Lower lobe of right lung (tissue), 2 donors: ENCODE measurements at regions not wholly inside any gene's neighbourhood (a gene's known extent, or its start where the extent isn't known, plus 50 kb on each side); places are given as distances from the start of the nearest gene placed in this dataset.
A peak's percentile ranks its signal among the peaks of the same experiment; 100 is the strongest.

Experiments used
- ATAC-seq, 2 donors: fragments of 200-7000 bp; cut with Tn5 transposase; one replicate each; pipeline ENCODE4 v1.9.1; 2020 to 2022; ENCODE audit warnings: mild to moderate bottlenecking in 2 of 2, moderate library complexity in 2 of 2
- DNase-seq: peaks from one replicate; pipeline ENCODE4 v3.0.0-alpha.2; 2020
- H3K27ac ChIP-seq: fragments of 200-600 bp; one replicate; pipeline ENCODE4 v1.8.0; 2022
- H3K27me3 ChIP-seq: fragments of 200-600 bp; one replicate; pipeline ENCODE4 v1.8.0; 2022; ENCODE audit warnings: low read depth
- H3K36me3 ChIP-seq: fragments of 200-600 bp; one replicate; pipeline ENCODE4 v1.8.0; 2022; ENCODE audit warnings: mild to moderate bottlenecking
- H3K4me1 ChIP-seq: fragments of 200-600 bp; one replicate; pipeline ENCODE4 v1.8.0; 2022
- H3K4me3 ChIP-seq: fragments of 200-600 bp; one replicate; pipeline ENCODE4 v1.8.0; 2022; ENCODE audit warnings: mild to moderate bottlenecking
- H3K9me3 ChIP-seq: fragments of 200-600 bp; one replicate; pipeline ENCODE4 v1.8.0; 2022
- CTCF ChIP-seq: fragments of 200-600 bp; IDR thresholded peaks from one replicate; pipeline ENCODE4 v1.8.0; 2022; ENCODE audit warnings: antibody characterized with exemption, mild to moderate bottlenecking
- intact Hi-C: fragments of 100-400 bp; cut with DNase I; formaldehyde crosslinking; loops from one replicate; pipeline ENCODE4 v1.11.0; 2022
- donor health status: DM: no; HTN: yes; CAD: no; lungs with severe emphysema.

- DNase-seq (peak; percentile 63), ATAC-seq (peak; percentile 97 to 99)
- Histone ChIP-seq H3K9me3 (no peaks in the 10 kb centered on the region), H3K4me1 (peaks cover 21% of the 10 kb centered on the region), H3K27ac (peak overlapping the region; percentile 62), H3K27me3 (no peaks in the 10 kb centered on the region), H3K36me3 (no peaks in the 10 kb centered on the region), H3K4me3 (peak overlapping the region; percentile 37)
- TF ChIP-seq CTCF, result peak; percentile 78
- intact Hi-C loops, result loop anchor here (10.0 kb wide), 1 partner anchor 149 kb away; no protein-coding TSS in a partner anchor
These were observed 51.1 kb upstream of the EED start for GRCh38 chr11:86193297-86194095.

GRCh38 chr11:86192519-86193257 lies 51.9 kb upstream of the EED start:
- Histone ChIP-seq H3K27ac (peak overlapping the region; percentile 62), H3K4me3 (peak overlapping the region; percentile 37), H3K36me3 (no peaks in the 10 kb centered on the region), H3K4me1 (peaks cover 21% of the 10 kb centered on the region), H3K9me3 (no peaks in the 10 kb centered on the region), H3K27me3 (no peaks in the 10 kb centered on the region)
- TF ChIP-seq CTCF, result no peak
- intact Hi-C loops, result loop anchor here (10.0 kb wide), 1 partner anchor 148 kb away; no protein-coding TSS in a partner anchor
- DNase-seq (no peak), ATAC-seq (peak in 1 of 2 donors; percentile 26)

GRCh38 chr11:86191874-86192273 lies 52.7 kb upstream of the EED start:
- intact Hi-C loops, result loop anchor here (10.0 kb wide), 1 partner anchor 147 kb away; no protein-coding TSS in a partner anchor
- no peak for ATAC-seq
- DNase-seq, result no peak
- no peaks in the 10 kb centered on the region for H3K27me3 ChIP-seq
- H3K4me3 ChIP-seq, result no peak overlapping the region
- TF ChIP-seq CTCF, result no peak
- peaks cover 21% of the 10 kb centered on the region for H3K4me1 ChIP-seq
- H3K36me3 ChIP-seq, result no peaks in the 10 kb centered on the region
- no peak overlapping the region for H3K27ac ChIP-seq
- no peaks in the 10 kb centered on the region for H3K9me3 ChIP-seq

- intact Hi-C loops, result no loop called here
These were observed 57.5 kb upstream of the EED start for GRCh38 chr11:86187027-86187426.

GRCh38 chr11:86186386-86186785 lies 58.2 kb upstream of the EED start:
- intact Hi-C loops, result no loop called here
- ATAC-seq (no peak), DNase-seq (no peak)
- no peaks in the 10 kb centered on the region for H3K9me3 ChIP-seq
- no peaks in the 10 kb centered on the region for H3K27me3 ChIP-seq
- peaks cover 4% of the 10 kb centered on the region for H3K4me1 ChIP-seq
- TF ChIP-seq CTCF, result no peak
- no peaks in the 10 kb centered on the region for H3K36me3 ChIP-seq
- no peak overlapping the region for H3K27ac ChIP-seq
- H3K4me3 ChIP-seq, result no peak overlapping the region

More at GRCh38 chr11:86187027-86187426, 57.5 kb upstream of the EED start:
- no peaks in the 10 kb centered on the region for H3K36me3 ChIP-seq
- H3K9me3 ChIP-seq, result no peaks in the 10 kb centered on the region
- H3K27ac ChIP-seq, result no peak overlapping the region
- H3K4me1 ChIP-seq, result peaks cover 4% of the 10 kb centered on the region
- no peak for TF ChIP-seq CTCF
- H3K4me3 ChIP-seq, result no peak overlapping the region
- DNase-seq (no peak), ATAC-seq (no peak)
- H3K27me3 ChIP-seq, result no peaks in the 10 kb centered on the region
